Lower leg skin (tissue), 4 donors: ENCODE measurements at regions not wholly inside any gene's neighbourhood (a gene's known extent, or its start where the extent isn't known, plus 50 kb on each side); places are given as distances from the start of the nearest gene placed in this dataset.

Experiments used
- DNase-seq, 2 donors: peaks; one replicate each; pipeline ENCODE4 v3.0.0-alpha.2; 2019; ENCODE audit warnings: low spot score in 2 of 2
- H3K4me3 ChIP-seq: fragments of 200-600 bp; sonication (generic); 2 replicates; pipeline ENCODE4 v1.5.1; 2017; ENCODE audit warnings: mild to moderate bottlenecking, low read depth; ENCODE audit not compliant: poor library complexity, severe bottlenecking
- POLR2A ChIP-seq, 2 donors: fragments of 450-650 bp; IDR thresholded peaks; one replicate each; pipeline ENCODE4 v1.6.1; 2016 to 2017; ENCODE audit warnings: antibody characterized with exemption in 2 of 2, mild to moderate bottlenecking in 1 of 2, moderate library complexity in 1 of 2
- WGBS, 2 donors: methylation state at CpG; one replicate each; pipeline ENCODE4 v1.1.5; 2018; 5-methylcytosine and 5-hydroxymethylcytosine counted together
- intact Hi-C: fragments of 100-400 bp; cut with DNase I; formaldehyde crosslinking; loops from one replicate; pipeline ENCODE4 v1.15.0; 2023; ENCODE audit warnings: low total_unique reads
- TF ChIP-seq, protein P1 (sequence below), 3 donors: fragments of 450-650 bp; IDR thresholded peaks; one replicate each; pipeline ENCODE4 v1.5.1; 2016; ENCODE audit warnings: antibody characterized with exemption in 3 of 3, mild to moderate bottlenecking in 3 of 3, moderate library complexity in 2 of 3

DNA sequence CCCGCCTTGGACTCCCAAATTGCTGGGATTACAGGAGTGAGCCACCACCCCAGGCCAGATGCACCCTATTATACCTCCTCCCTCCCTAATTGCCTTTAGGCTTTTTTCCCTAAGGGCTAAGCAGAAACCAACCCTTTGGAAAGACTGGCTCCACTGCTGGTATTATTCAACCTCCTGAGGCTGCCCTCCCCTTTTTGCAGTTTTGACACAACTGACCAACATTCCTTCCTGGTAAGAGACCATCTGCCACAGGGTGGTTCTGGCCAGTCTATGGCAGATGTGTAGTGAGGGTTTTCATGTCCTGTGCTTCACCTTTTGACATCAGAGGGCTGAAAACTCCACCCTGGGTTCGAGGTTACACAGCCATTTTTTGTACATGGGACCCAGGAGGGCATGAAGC is 1785.3 kb upstream of the CELF4 start:
- no peak overlapping the region for H3K4me3 ChIP-seq
- WGBS, 2 donors = 89 to 90% methylated on average over 2 of the region's 2 CpGs
- intact Hi-C loops = no loop called here
- no peak for DNase-seq
- no peak for TF ChIP-seq POLR2A (IDR thresholded peaks at IDR 0.05)
- TF ChIP-seq, protein P1, sequence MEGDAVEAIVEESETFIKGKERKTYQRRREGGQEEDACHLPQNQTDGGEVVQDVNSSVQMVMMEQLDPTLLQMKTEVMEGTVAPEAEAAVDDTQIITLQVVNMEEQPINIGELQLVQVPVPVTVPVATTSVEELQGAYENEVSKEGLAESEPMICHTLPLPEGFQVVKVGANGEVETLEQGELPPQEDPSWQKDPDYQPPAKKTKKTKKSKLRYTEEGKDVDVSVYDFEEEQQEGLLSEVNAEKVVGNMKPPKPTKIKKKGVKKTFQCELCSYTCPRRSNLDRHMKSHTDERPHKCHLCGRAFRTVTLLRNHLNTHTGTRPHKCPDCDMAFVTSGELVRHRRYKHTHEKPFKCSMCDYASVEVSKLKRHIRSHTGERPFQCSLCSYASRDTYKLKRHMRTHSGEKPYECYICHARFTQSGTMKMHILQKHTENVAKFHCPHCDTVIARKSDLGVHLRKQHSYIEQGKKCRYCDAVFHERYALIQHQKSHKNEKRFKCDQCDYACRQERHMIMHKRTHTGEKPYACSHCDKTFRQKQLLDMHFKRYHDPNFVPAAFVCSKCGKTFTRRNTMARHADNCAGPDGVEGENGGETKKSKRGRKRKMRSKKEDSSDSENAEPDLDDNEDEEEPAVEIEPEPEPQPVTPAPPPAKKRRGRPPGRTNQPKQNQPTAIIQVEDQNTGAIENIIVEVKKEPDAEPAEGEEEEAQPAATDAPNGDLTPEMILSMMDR (IDR thresholded peaks at IDR 0.05) = no peak

DNA sequence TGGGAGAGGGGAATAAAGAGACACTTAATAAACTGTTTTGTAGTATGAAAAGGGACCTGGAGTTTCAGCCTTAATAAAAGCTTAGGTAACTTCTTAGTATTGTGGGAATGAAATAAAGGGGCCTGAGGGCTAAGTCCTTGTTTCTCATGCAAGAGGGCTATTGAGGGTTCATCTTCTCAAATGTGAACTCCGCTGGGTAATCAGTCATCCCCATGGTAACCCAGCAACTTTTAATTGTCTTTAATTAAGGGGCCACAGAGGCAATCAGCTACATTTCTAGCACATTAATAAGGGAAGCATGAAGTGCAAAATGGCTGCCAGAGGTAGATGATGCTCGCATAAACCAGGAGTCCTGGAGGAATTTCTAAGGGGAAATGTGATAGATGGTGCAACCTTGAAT is 1784.2 kb upstream of the CELF4 start:
- 95 to 100% methylated on average over 2 of the region's 2 CpGs for WGBS, 2 donors

DNA sequence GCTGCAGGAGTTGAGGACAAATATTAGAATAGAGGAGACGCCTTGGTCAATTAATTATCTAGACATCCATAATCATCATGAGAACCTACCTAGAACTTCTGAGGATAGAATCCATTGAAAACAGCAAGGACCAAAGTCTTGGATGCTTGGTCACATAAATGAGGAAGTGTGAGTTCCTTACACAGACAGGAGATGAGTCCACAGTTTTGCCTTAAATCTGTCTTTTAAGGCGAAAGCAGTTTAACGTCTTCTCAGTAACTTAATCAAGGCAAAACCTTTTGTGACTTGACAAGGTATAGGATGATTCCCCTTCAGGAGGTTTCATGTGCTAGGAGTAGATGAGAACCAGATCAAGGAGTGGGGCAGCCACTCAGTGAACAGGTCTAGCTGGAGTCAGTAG is 1783.2 kb upstream of the CELF4 start:
- no peak for DNase-seq
- intact Hi-C loops = no loop called here
- H3K4me3 ChIP-seq = no peak overlapping the region
- TF ChIP-seq, protein P1 (IDR thresholded peaks at IDR 0.05) = no peak
- no peak for TF ChIP-seq POLR2A (IDR thresholded peaks at IDR 0.05)
- WGBS, 2 donors = 90 to 93% methylated on average over 3 of the region's 3 CpGs

More for the DNA sequence above, 1784.2 kb upstream of the CELF4 start:
- no peak for DNase-seq
- intact Hi-C loops = no loop called here
- TF ChIP-seq, protein P1 (IDR thresholded peaks at IDR 0.05) = no peak
- TF ChIP-seq POLR2A (IDR thresholded peaks at IDR 0.05) = no peak
- H3K4me3 ChIP-seq = no peak overlapping the region

DNA sequence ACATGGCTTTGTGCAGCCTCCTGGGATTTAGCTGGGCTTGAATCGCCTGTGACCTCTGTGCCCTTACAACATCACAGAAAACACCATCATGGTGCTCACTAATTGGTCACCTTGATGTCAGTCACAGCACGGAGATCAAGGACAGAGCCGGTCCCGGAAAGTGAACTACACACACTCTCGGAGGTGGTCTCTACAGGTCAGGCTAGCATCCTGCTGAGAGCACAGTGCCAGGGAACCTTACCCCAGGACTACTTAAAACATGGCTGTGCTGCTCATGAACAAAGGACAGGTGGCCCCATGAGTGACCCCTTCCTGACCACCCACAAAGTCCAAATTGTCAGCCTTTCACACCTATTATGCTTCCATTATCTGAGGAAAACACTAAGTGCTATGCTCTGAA is 1782.1 kb upstream of the CELF4 start:
- H3K4me3 ChIP-seq = no peak overlapping the region
- 77 to 86% methylated on average over 5 of the region's 5 CpGs for WGBS, 2 donors
- intact Hi-C loops = no loop called here
- TF ChIP-seq, protein P1 (IDR thresholded peaks at IDR 0.05) = no peak
- no peak for TF ChIP-seq POLR2A (IDR thresholded peaks at IDR 0.05)
- DNase-seq = no peak

DNA sequence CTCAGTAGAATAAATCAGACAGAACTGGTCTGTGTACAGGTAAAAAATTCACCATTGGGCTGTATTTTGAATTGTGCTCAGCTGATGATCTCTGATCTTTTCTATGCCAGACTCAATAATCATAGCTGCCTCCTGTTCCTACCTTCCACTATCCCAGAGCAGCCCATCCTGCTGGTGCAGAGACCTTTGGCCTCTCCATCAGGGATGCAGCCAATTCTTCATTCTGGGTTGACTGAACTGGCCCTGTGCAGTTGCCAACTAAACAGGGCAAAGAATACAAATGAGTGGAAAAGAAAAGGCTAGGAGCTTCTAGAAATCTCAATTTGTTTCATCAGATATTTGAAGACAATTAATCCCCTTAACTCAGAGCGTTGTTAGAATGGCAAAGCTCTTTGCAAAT is 1781.3 kb upstream of the CELF4 start:
- no peak overlapping the region for H3K4me3 ChIP-seq

DNA sequence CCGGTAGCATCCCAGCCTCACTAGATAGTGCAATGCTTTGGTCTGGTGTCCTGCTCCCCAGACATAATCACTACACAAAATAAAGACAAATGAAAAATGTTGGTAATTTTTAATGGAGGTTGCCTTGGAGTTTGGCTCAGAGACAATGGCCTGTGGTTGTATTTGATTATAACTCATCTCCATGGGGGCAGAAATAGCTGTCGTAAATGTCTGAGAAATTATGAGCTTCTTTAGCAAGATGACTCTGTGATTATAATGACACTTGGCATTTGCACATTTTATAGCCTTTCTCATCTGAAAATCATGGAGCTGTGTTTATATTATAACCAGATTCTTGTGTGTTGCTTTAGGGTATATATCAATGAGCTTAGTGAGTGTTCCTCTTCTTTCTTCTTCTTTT is 1779.7 kb upstream of the CELF4 start:
- no peak for DNase-seq
- 48 to 64% methylated on average over 2 of the region's 2 CpGs for WGBS, 2 donors
- intact Hi-C loops = no loop called here
- no peak for TF ChIP-seq POLR2A (IDR thresholded peaks at IDR 0.05)
- TF ChIP-seq, protein P1 (IDR thresholded peaks at IDR 0.05) = no peak
- no peak overlapping the region for H3K4me3 ChIP-seq

More for the DNA sequence above, 1781.3 kb upstream of the CELF4 start:
- no peak for DNase-seq
- intact Hi-C loops = no loop called here
- TF ChIP-seq POLR2A (IDR thresholded peaks at IDR 0.05) = no peak
- TF ChIP-seq, protein P1 (IDR thresholded peaks at IDR 0.05) = no peak
- WGBS, 2 donors = 90 to 95% methylated on average over 1 of the region's 1 CpG
